ENCODE measurements at regions not wholly inside any gene's neighbourhood (a gene's known extent, or its start where the extent isn't known, plus 50 kb on each side); places are given as distances from the start of the nearest gene placed in this dataset.
A peak's percentile ranks its signal among the peaks of the same experiment; 100 is the strongest.
"Not testable (repeated sequence)": the region's sequence is repeated elsewhere in the genome, so short reads cannot be mapped to it uniquely, and the experiment has no call there.

DNA sequence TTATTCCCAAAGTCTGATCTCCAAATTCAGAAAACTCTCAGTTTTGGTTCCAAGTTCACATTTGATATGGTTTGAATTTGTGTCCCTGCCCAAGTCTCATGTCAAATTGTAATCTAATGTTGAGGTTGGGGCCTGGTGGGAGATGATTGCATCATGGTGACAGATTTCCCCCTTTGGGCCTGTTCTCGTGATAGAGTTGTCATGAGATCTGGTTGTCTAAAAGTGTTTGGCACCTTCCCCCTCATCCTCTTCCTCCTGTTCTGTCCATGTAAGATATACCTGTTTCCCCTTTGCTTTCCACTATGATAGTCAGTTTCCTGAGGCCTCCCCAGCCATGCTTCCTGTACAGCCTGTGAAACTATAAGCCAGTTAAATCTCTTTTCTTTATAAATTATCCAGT, 138.6 kb downstream of the ARL4A start:
- DNase-seq (ENCODE audit: low read depth in 4 of 4, low spot score in 3 of 4): no peak

DNA sequence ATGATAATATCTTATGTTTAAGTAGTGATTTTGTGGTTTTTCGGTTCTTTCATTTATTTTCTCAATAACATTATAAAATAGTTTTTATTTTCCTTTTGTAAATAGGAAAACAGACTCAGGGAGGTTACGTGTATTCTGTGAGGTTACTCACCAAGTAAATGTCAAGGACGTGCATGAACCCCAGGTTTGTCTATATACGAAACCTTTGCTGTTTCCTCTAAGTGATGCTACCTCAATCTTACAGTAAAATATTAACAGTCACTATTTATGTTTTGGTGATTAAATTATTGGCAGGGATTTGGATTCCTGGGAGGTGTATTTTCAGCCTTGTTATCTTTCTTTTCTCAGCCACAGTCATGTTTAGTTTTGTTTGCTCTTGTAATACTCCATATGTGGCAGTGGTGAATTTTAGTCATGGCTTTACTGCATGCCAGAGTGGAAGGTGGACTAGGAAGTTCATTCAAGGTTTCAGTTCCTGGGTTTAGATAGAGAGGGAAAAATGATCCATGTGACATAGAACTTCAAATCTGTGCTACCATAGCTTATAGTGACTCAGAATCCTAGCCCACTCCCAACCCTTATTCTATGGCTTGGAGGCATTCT, 139.9 kb downstream of the ARL4A start:
- no peak for DNase-seq (ENCODE audit: low read depth in 4 of 4, low spot score in 3 of 4)

DNA sequence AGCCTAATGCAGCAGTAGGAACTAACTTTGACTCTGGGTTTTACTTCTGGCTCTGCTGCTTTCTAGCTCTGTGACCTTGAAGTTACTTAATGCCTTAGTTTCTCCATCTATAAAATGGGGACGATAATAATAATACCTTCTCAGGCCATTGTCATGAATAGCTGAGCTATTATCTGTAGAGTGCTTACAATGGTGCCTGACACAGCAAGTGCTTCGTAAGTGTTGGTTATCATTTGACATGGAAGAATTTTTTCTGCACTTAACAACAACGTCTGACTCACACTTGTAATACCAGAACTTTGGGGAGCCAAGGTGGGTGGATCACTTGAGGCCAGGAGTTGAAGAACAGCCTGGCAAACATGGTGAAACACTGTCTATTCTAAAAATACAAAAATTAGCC, 140.5 kb downstream of the ARL4A start:
- no peak for DNase-seq (ENCODE audit: low read depth in 4 of 4, low spot score in 3 of 4)

DNA sequence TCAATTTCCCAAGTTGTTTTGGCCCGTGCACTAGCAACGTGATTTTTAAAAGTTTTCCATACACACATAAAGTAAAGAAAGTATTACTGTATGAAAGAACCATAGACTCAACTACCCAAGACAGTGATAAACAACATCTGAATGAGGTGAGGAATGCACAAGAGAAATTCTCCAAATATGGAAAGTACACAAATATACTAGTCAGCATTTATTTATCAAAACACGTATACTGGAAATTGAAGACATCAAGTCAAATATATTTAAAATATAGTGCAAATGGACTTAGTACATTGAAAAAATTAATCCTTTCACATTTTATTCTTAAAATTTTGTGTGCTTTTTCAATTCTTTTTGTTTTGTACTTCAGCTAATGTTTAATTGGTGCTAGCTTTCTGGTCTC, 143.6 kb downstream of the ARL4A start:
- no peak for DNase-seq (ENCODE audit: low read depth in 4 of 4, low spot score in 3 of 4)

DNA sequence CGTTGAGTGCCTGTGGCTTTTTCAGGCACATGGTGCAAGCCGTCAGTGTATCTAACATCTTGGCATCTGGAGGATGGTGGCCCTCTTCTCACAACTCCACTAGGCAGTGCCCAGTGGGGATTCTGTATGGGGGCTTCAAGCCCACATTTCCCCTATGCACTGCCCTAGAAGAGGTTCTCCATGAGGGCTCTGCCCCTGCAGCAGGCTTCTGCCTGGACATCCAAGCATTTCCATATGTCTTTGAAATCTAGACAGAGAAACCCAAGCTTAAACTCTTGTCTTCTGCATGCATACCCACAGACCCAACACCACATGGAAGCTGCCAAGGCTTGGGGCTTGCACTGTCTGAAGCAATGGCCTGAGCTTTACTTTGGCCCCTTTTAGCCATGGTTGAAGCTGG, 146.4 kb downstream of the ARL4A start:
- no peak for DNase-seq (ENCODE audit: low read depth in 4 of 4, low spot score in 3 of 4)

DNA sequence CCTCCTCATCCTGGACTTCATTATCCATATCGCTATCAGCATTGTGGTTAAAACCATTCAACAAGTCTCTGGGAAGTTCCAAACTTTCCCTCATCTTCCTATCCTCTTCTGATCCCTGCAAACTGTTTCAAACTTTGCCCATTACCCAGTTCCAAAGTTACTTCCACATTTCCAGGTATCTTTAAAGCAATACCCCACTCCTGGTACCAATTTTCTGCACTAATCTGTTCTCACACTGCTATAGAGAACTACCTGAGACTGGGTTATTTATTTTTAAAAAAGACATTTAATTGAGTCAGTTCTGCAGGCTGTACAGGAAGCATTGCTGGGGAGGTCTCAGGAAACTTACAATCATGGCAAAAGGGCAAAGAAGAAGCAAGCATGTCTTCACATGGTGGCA, 147.3 kb downstream of the ARL4A start:
- no peak for DNase-seq (ENCODE audit: low read depth in 4 of 4, low spot score in 3 of 4)

DNA sequence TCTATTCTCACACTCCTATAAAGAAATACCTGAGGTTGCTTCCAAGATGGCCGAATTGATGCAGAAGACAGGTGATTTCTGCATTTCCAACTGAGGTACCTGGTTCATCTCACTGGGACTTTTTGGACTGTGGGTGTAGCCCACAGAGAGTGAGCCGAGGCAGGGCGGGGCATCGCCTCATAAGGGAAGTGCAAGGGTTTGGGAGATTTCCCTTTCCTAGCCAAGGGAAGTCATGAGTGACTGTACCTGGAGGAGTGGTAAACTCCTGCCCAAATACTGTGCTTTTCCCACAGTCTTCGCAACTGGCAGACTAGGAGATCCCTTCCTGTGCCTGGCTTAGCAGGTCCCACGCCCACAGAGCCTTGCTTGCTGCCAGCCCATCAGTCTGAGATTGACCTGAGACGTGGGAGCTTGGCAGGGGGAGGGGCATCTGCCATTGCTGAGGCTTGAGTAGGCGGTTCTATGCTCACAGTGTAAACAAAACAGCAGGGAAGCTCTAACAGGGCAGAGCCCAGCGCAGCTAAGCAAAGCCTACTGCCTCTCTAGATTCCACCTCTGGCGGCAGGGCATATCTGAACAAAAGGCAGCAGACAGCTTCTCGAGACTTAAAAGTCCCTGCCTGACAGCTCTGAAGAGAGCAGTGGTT, 152.2 kb downstream of the ARL4A start:
- no peak for DNase-seq (ENCODE audit: low read depth in 4 of 4, low spot score in 3 of 4)

DNA sequence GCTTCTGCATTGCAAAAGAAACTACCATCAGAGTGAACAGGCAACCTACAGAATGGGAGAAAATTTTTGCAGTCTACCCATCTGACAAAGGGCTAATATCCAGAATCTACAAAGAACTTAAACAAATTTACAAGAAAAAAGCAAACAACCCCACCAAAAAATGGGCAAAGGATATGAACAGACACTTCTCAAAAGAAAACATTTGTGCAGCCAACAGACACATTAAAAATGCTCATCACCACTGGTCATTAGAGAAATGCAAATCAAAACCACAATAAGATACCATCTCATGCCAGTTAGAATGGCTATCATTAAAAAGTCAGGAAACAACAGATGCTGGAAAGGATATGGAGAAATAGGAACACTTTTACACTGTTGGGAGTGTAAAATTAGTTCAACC, 157.3 kb downstream of the ARL4A start:
- not testable (repeated sequence) for DNase-seq (ENCODE audit: low read depth in 4 of 4, low spot score in 3 of 4)

DNA sequence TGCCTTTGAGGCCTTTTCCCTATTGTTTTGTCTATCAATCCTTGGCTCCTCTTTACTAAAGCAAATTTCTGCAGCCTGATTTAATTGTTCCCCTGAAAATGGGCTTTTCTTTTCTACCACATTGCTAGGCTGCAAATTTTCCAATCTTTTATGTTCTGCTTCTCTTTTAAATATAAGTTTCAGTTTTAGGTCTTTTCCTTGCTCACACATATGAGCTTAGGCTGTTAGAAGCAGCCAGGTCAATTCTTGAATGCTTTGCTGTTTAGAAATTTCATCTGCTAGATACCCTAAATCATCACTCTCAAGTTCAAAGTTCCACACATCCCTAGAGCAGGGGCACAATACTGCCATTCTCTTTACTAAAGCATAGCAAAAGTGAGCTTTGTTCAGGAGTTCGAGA, 159.6 kb downstream of the ARL4A start:
- no peak for DNase-seq (ENCODE audit: low read depth in 4 of 4, low spot score in 3 of 4)

DNA sequence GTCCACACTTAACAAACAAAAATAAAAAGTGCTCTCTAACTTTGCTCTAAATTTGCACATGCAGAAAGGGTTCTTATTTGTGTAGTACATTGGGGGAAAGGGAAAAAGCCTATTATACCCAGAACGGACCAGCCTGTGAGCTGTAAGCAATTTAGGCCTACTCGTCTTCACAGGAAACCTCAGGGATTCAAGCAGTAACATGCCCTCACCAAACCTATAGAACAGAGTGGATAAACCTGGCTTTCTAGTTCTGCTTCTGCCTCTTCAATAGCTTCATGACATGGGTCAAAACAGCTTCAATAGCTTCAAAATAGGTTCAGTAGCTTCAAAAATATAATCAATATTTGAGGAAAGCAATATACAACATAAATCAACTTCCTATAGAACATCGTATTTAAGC, 163.7 kb downstream of the ARL4A start:
- DNase-seq (ENCODE audit: low read depth in 4 of 4, low spot score in 3 of 4): no peak

DNA sequence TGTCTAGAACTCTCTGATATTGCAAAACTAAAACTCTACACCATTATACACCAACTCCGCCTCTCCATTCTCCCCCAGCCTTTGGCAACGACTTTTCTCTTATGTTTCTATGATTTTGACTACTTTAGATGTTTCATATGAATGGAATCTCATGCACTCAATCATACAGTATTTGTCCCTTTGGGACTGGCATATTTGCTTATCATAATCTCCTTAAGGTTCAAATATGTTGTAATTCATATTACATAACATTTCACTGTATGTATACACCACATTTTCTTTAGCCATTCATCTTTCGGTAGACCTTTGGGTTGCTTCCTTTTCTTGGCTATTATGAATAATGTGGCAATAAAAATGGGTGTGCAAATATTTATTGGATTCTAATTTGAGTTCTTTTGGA, 164.4 kb downstream of the ARL4A start:
- no peak for DNase-seq (ENCODE audit: low read depth in 4 of 4, low spot score in 3 of 4)

DNA sequence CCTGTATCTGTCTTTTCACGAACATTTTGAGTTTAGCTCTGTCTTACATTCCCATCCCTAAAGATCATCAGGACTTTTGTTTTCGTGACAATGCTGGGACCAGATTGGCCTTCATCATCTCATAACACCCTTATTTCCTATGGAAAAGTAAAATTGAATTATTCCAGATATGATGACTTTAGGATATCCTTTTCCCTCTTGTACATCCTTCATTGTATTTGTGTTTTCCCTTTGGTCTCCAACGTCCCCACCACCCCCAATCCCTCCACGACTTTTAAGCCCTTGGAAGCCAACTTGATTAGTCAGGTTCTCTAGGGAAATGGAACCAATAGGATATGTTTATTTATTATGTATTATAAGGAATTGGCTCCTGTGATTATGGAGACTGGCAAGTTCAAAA, 167.6 kb downstream of the ARL4A start:
- DNase-seq (ENCODE audit: low read depth in 4 of 4, low spot score in 3 of 4): no peak

DNA sequence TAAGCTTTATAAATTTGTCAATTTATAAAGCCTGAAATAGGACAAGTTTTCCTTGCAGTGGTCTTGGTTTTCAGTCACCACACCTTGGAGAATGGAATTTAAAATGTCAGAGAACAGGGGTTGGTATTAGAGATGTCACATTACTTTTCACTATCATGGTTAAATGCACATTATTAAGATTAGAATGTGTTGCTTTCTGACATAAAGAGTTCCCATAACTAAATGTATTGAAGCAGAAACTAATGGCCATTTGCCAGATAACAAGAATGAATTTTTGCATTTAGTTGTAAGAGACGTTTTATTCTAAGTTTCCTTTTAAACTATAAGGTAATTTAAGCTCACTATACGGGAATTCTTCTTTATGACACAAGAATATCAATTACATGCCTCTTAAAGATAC, 172.3 kb downstream of the ARL4A start:
- no peak for DNase-seq (ENCODE audit: low read depth in 4 of 4, low spot score in 3 of 4)

DNA sequence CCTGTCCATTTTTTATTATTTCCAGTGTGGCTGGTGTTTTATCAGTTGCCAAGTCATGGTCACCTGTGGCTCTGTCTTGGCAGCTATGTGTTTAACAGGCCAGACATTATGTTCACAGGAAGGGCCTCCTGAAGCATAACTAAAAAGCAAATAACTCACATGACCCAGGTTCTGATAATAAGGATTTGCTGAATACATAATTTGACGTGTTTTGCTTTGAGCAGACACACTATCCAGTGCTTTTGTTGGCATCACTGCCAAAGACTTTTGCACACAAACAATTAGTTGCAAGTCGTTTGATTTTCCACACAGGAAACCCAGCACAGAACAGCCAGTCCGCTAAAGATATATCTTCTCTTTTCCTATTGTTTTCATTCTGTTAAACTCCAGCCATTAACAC, 173.6 kb downstream of the ARL4A start:
- peak in 1 of 4 donors; percentile 8 for DNase-seq (ENCODE audit: low read depth in 4 of 4, low spot score in 3 of 4)

DNA sequence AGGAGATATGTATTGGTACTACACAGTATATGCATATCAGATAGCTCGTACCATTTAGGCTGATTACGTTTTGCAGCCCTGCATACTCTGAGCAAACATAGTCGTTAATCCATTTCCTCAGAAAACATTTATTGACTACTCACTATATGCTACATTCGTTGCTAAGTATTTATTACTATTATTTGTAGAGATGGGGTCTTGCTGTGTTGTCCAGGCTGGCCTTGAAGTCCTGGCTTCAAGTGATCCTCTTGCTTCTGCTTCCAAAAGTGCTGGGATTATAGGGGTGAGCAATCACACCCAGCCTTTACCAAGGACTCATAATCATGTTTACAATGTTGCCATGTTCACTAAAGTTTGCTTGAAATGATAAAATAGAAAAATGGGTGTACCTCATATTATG, 174.7 kb downstream of the ARL4A start:
- no peak for DNase-seq (ENCODE audit: low read depth in 4 of 4, low spot score in 3 of 4)

DNA sequence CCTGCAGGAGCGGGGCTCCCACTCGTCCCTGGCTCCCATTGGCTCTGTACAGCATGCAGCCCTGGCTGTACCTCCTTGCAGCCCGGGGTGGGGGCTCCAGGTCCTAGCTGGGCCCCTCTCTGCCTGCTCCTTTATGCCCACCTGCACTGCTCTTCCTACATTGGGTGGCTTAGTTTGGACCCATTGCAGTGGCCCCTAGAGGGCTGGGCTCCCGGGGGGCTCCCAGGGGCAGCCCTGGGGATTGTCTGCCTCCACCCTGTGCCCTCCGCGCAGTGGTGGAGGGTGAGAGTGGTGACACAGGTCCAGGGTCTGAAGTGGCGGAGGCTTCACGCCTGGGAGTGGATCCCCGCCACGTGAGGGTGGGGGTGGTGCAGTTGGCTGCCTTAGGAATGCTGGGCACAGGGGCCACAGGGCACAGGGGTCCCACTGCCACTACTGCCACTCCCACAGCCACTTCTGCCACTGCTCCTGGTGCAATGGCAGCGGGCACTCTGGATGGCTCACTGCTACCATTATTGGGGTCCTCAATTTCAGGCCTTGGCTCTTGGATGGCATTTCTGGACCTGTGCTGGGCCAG, 177.1 kb downstream of the ARL4A start:
- no peak for DNase-seq (ENCODE audit: low read depth in 4 of 4, low spot score in 3 of 4)

DNA sequence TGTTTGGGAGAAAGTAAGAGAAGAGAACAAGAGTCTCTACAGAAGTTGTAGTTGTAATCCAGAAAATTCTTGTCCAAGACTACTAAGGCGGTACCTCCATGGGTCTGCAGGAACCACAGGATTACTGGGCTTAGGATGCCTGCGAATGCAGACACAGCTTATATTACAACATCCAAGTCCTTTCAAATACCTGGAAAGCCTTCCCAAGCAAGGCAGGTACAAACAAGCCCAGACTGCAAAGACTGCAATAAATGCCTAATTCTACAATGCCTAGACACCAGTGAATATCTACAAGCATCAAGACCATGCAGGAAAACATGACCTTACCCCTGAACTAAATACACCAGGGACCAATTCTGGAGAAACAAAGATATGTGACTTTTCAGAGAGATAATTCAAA, 178.2 kb downstream of the ARL4A start:
- DNase-seq (ENCODE audit: low read depth in 4 of 4, low spot score in 3 of 4): no peak

DNA sequence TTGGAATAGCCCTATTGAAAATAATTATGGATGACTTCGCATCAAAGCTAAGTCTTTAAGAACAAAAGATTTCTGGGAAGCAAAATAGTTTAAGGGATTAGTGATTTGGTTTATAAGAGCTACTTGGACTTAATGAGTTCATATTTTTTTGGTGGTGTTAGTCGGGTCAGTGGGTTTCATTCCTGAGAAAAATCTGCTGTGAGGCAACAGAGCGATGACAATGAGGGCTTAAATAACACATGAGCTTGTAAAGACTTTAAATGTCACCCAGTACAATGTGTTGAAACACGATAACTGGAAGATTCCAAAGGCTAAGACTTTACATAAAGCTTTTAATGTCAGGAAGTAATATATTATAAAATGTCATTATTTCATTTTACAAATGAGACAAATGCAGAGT, 178.8 kb downstream of the ARL4A start:
- peak in 1 of 4 donors; percentile 1 for DNase-seq (ENCODE audit: low read depth in 4 of 4, low spot score in 3 of 4)

DNA sequence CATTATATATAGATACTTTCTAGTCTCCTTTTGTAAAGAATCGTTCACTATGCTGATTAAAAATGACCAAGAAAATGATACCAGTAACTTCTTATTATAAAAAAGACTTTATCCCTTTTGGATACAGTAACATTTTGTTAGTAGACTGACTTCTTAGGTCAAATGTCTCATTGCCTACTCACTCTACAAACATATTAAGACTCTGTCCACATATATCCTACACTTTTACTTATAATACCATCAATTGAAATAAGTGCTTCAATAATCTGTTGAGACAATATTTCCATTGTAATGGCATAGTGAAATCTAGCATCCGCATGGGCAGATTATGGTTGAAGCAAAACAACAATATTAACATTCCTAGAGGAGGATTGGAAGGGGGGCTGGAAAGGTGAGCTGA, 180.6 kb downstream of the ARL4A start:
- no peak for DNase-seq (ENCODE audit: low read depth in 4 of 4, low spot score in 3 of 4)

DNA sequence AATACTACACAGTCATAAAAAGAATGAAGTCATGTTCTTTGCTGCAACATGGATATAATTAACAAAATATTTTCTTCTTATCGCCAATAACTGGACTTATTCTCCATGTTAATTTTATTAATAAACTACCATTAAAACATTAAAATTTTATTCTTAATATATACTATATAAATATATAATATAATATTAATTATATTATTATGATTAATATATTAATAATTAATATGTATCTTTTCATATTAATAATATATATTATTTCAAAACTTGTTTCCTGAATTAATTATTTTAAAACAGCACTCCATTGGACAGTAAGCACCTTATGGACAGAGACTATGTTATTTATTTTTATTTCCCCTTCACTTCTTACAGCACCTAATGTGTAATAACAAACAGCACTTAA, 182.8 kb downstream of the ARL4A start:
- no peak for DNase-seq (ENCODE audit: low read depth in 4 of 4, low spot score in 3 of 4)

DNA sequence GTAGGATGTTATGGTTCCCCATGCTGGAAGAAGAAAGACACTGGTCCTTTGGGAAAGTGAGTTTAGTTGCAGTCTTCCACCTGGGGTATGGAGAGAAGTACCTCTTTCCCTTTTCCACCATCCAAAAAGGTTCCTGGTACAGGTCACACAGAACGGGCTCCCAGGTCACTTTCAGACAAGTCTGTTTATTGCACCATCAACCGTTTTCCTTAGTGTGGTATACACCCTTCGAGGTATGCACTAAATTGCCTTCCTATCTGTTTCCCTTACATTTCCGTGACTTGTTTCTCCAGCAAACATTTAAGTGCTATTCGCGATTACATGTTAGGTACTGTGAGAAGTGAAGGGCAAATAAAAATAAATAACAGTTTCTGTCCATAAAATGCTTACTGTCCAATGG, 185.1 kb downstream of the ARL4A start:
- no peak for DNase-seq (ENCODE audit: low read depth in 4 of 4, low spot score in 3 of 4)

DNA sequence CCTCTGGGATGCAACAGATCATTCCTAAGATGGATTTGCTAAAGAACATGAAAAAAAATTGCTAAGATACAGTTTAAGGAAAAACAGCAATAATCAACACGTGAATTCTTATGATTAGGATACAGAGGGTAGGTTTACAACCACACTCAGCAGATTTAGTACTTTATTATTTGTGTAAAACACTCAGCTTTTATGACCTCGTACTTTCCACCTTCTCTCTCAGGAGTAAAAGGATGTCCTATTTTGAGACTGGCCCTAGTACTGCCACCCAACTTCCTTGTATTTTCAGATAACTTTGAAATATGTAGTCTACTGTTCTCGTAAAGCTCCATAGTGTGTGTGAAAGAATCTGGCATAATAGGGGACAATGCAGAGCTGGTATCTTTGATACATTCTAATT, 186.1 kb downstream of the ARL4A start:
- DNase-seq (ENCODE audit: low read depth in 4 of 4, low spot score in 3 of 4): no peak

DNA sequence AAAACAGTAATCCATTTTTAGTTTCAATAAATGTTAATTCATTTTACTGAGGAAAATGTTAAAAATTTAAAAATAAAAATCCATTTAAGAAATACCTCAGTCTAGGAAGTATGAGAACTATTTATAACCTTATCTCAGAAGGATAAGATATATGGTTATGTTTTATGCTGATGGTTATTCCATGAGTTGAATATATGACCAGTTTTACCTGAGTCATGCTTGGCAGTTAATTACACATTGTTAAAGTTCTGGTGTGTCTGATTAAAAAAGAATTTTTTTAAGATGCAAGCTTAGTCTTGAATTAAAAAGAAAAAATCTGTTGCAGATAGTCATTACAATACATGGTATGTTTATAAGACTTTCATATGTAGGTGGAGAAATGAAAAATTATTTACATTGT, 191.7 kb downstream of the ARL4A start:
- DNase-seq (ENCODE audit: low read depth in 4 of 4, low spot score in 3 of 4): no peak

All from right renal pelvis (tissue), 4 donors.